Panc1 (cell line): ENCODE measurements at regions not wholly inside any gene's neighbourhood (a gene's known extent, or its start where the extent isn't known, plus 50 kb on each side); places are given as distances from the start of the nearest gene placed in this dataset.

Source experiments
- ATAC-seq: fragments of 200-7000 bp; cut with Tn5 transposase; 2 replicates; pipeline ENCODE4 v1.9.1; 2020; ENCODE audit warnings: mild to moderate bottlenecking, moderate library complexity
- BruUV-seq: library from RNA; stranded (reverse); fragments of 400-500 nt; replicated peaks from 2 replicates; lab custom pipeline; 2021; lab: Mats Ljungman, UMichigan
- CTCF ChIA-PET: fragments of 300-600 bp; sonication (Branson Sonifier 250); formaldehyde crosslinking; loops from one replicate; lab custom pipeline; 2022; ENCODE audit warnings: antibody characterized with exemption; lab: Charles Lee
- POLR2A ChIA-PET: fragments of 300-600 bp; sonication (Branson Sonifier 250); formaldehyde crosslinking; loops from one replicate; lab custom pipeline; 2022; ENCODE audit warnings: antibody characterized with exemption; lab: Charles Lee
- DNase-seq: peaks from one replicate; pipeline ENCODE4 v3.0.0-alpha.2; 2010; ENCODE audit warnings: low read depth, low spot score
- H3K27ac ChIP-seq: 2 replicates; pipeline ENCODE4 v1.5.1; 2011; ENCODE audit warnings: mild to moderate bottlenecking, low read length, inconsistent platforms
- H3K27me3 ChIP-seq: fragments of 200-500 bp; sonication (Bioruptor generic); 2 replicates; pipeline ENCODE4 v1.6.0; 2014; ENCODE audit warnings: low read length, inconsistent platforms; ENCODE audit not compliant: control insufficient read depth, insufficient read depth
- H3K36me3 ChIP-seq: fragments of 200-500 bp; sonication (Bioruptor generic); 2 replicates; pipeline ENCODE4 v1.5.1; 2014; ENCODE audit warnings: inconsistent platforms, mild to moderate bottlenecking, low read length, moderate library complexity; ENCODE audit not compliant: control insufficient read depth, insufficient read depth
- H3K4me1 ChIP-seq: 2 replicates; pipeline ENCODE4 v1.5.1; 2011; ENCODE audit warnings: inconsistent platforms, mild to moderate bottlenecking, low read length, moderate library complexity; ENCODE audit not compliant: control insufficient read depth, insufficient read depth
- H3K4me3 ChIP-seq, 2 experiments: 2 replicates each; pipeline ENCODE4 v1.5.1; 2011 to 2012; ENCODE audit warnings: low read depth in 2 of 2, low read length in 2 of 2, mild to moderate bottlenecking in 2 of 2, inconsistent platforms in 1 of 2, moderate library complexity in 1 of 2
- H3K9me3 ChIP-seq: fragments of 200-500 bp; sonication (Bioruptor generic); 2 replicates; pipeline ENCODE4 v1.5.1; 2014; ENCODE audit warnings: low read depth, mild to moderate bottlenecking, inconsistent platforms, low read length, moderate library complexity; ENCODE audit not compliant: control insufficient read depth, insufficient read depth
- CTCF ChIP-seq: fragments of 450-650 bp; IDR thresholded peaks from 2 replicates; pipeline ENCODE4 v1.5.1; 2017; ENCODE audit warnings: mild to moderate bottlenecking
- POLR2AphosphoS5 ChIP-seq: IDR thresholded peaks from 2 replicates; pipeline ENCODE4 v1.6.1; 2012; ENCODE audit warnings: mild to moderate bottlenecking, low read depth, low read length, moderate library complexity
- REST ChIP-seq, 2 experiments: IDR thresholded peaks; 2 replicates each; pipeline ENCODE4 v1.6.1; 2011 to 2012; ENCODE audit warnings: low read depth in 2 of 2, control low read depth in 1 of 2, low read length in 1 of 2, mild to moderate bottlenecking in 1 of 2, moderate library complexity in 1 of 2; ENCODE audit not compliant: insufficient read depth in 1 of 2
- SIN3A ChIP-seq: IDR thresholded peaks from 2 replicates; pipeline ENCODE4 v1.6.1; 2012; ENCODE audit warnings: low read depth, mild to moderate bottlenecking, low read length, moderate library complexity, borderline replicate concordance; ENCODE audit not compliant: insufficient read depth
- TCF7L2 ChIP-seq: IDR thresholded peaks from 2 replicates; pipeline ENCODE4 v1.6.1; 2011; ENCODE audit warnings: mild to moderate bottlenecking, low read depth, low read length, inconsistent platforms
- in situ Hi-C: cut with HindIII; loops from 2 replicates; pipeline ENCODE4 v1.10.0; 2016; ENCODE audit warnings: low sequenced_read_pairs, low pct_unique_long_range_greater_than_20kb
- intact Hi-C: fragments of 100-400 bp; cut with micrococcal nuclease; formaldehyde crosslinking; loops from one replicate; pipeline ENCODE4 v1.10.0; 2022; ENCODE audit not compliant: unreplicated experiment

GRCh38 chr5:2206293-2207108 is 323.8 kb upstream of the IRX4 start:
- BruUV-seq = no TSS peak
- no peaks in the 10 kb centered on the region for H3K4me1 ChIP-seq
- H3K4me3 ChIP-seq = no peak overlapping the region
- intact Hi-C loops = no loop called here
- no peak overlapping the region for H3K27ac ChIP-seq
- no peaks in the 10 kb centered on the region for H3K36me3 ChIP-seq
- ChIA-PET POLR2A (no interaction called here), CTCF (no interaction called here)
- DNase-seq (no peak), ATAC-seq (no peak)
- peaks cover 10% of the 10 kb centered on the region for H3K27me3 ChIP-seq
- TF ChIP-seq CTCF = no peak
- no peak for TF ChIP-seq POLR2AphosphoS5
- no peak for TF ChIP-seq REST (IDR thresholded peaks at IDR 0.05; ENCODE audit: insufficient read depth in 1 of 2, low read depth in 2 of 2, low read length in 1 of 2)
- TF ChIP-seq SIN3A = no peak
- TF ChIP-seq TCF7L2 = no peak
- no peaks in the 10 kb centered on the region for H3K9me3 ChIP-seq
- in situ Hi-C loops = no loop called here

- no peaks in the 10 kb centered on the region for H3K4me1 ChIP-seq
- H3K9me3 ChIP-seq = no peaks in the 10 kb centered on the region
- ChIA-PET CTCF (no interaction called here), POLR2A (interaction anchor here (0.6 kb wide), 1 partner anchor 103 kb away, joined by 9 read pairs; no protein-coding TSS in a partner anchor)
- BruUV-seq = no TSS peak
- DNase-seq (no peak), ATAC-seq (no peak)
- H3K4me3 ChIP-seq = no peak overlapping the region
- in situ Hi-C loops = no loop called here
- no peaks in the 10 kb centered on the region for H3K36me3 ChIP-seq
- intact Hi-C loops = no loop called here
- TF ChIP-seq CTCF (no peak), TCF7L2 (no peak), SIN3A (no peak), REST (IDR thresholded peaks at IDR 0.05; ENCODE audit: insufficient read depth in 1 of 2, low read depth in 2 of 2, low read length in 1 of 2) (no peak), POLR2AphosphoS5 (no peak)
- peaks cover 10% of the 10 kb centered on the region for H3K27me3 ChIP-seq
- no peak overlapping the region for H3K27ac ChIP-seq
Measured at GRCh38 chr5:2205596-2206226, 323.0 kb upstream of the IRX4 start.
